ENCODE measurements at regions not wholly inside any gene's neighbourhood (a gene's known extent, or its start where the extent isn't known, plus 50 kb on each side); places are given as distances from the start of the nearest gene placed in this dataset.

GRCh38 chr12:92294676-92295440, 149.2 kb upstream of the BTG1 start:
- no peak for TF ChIP-seq TOX (CRISPR knock-in tag; IDR thresholded peaks at IDR 0.05; ENCODE audit: borderline replicate concordance)
- no peak for TF ChIP-seq ARNTL (CRISPR knock-in tag; IDR thresholded peaks at IDR 0.05; ENCODE audit: borderline replicate concordance, low read depth)
- TF ChIP-seq RARB (CRISPR knock-in tag; IDR thresholded peaks at IDR 0.05): no peak
- no peak for TF ChIP-seq TCF4 (CRISPR knock-in tag; IDR thresholded peaks at IDR 0.05; ENCODE audit: borderline replicate concordance)
- no peak for TF ChIP-seq ESRRG (CRISPR knock-in tag; IDR thresholded peaks at IDR 0.05)
- TF ChIP-seq SNAI2 (CRISPR knock-in tag; IDR thresholded peaks at IDR 0.05): no peak
- TF ChIP-seq BACH2 (CRISPR knock-in tag; IDR thresholded peaks at IDR 0.05; ENCODE audit: borderline replicate concordance): no peak
- no peak for TF ChIP-seq CSDC2 (CRISPR knock-in tag; IDR thresholded peaks at IDR 0.05)
- no peak for TF ChIP-seq ZNF70 (CRISPR knock-in tag; IDR thresholded peaks at IDR 0.05)
- TF ChIP-seq ZNF565 (CRISPR knock-in tag; conservative IDR thresholded peaks at IDR 0.05; ENCODE audit: low read depth): no peak
- TF ChIP-seq OSR1 (CRISPR knock-in tag; IDR thresholded peaks at IDR 0.05): no peak
- no peak for TF ChIP-seq PATZ1 (CRISPR knock-in tag; IDR thresholded peaks at IDR 0.05; ENCODE audit: borderline replicate concordance)

GRCh38 chr12:92292016-92292415, 146.4 kb upstream of the BTG1 start:
- ATAC-seq: no peak
- no peak for TF ChIP-seq OSR1 (CRISPR knock-in tag; IDR thresholded peaks at IDR 0.05)
- TF ChIP-seq BACH2 (CRISPR knock-in tag; IDR thresholded peaks at IDR 0.05; ENCODE audit: borderline replicate concordance): no peak
- TF ChIP-seq TSHZ2 (CRISPR knock-in tag; IDR thresholded peaks at IDR 0.05): no peak
- no peak for TF ChIP-seq ZC3H10 (CRISPR knock-in tag; IDR thresholded peaks at IDR 0.05)
- no peak for TF ChIP-seq ZFP3 (CRISPR knock-in tag; IDR thresholded peaks at IDR 0.05)
- TF ChIP-seq CREB5 (CRISPR knock-in tag; IDR thresholded peaks at IDR 0.05; ENCODE audit: low read depth): no peak
- no peak for TF ChIP-seq GLIS3 (CRISPR knock-in tag; IDR thresholded peaks at IDR 0.05)
- TF ChIP-seq ZNF565 (CRISPR knock-in tag; conservative IDR thresholded peaks at IDR 0.05; ENCODE audit: low read depth): no peak
- no peak for TF ChIP-seq ARNTL (CRISPR knock-in tag; IDR thresholded peaks at IDR 0.05; ENCODE audit: borderline replicate concordance, low read depth)
- TF ChIP-seq SNAI2 (CRISPR knock-in tag; IDR thresholded peaks at IDR 0.05): no peak
- TF ChIP-seq POU6F1 (CRISPR knock-in tag; IDR thresholded peaks at IDR 0.05; ENCODE audit: borderline replicate concordance, low read depth): no peak
- no peak for TF ChIP-seq RARB (CRISPR knock-in tag; IDR thresholded peaks at IDR 0.05)

More at GRCh38 chr12:92294676-92295440, 149.2 kb upstream of the BTG1 start:
- no peak for ATAC-seq

- no peak for ATAC-seq
- TF ChIP-seq OSR1 (CRISPR knock-in tag; IDR thresholded peaks at IDR 0.05) (no peak), SNAI2 (CRISPR knock-in tag; IDR thresholded peaks at IDR 0.05) (no peak), PPARA (CRISPR knock-in tag; IDR thresholded peaks at IDR 0.05; ENCODE audit: borderline replicate concordance) (no peak), ZNF565 (CRISPR knock-in tag; conservative IDR thresholded peaks at IDR 0.05; ENCODE audit: low read depth) (no peak), CREB5 (CRISPR knock-in tag; IDR thresholded peaks at IDR 0.05; ENCODE audit: low read depth) (no peak), BACH2 (CRISPR knock-in tag; IDR thresholded peaks at IDR 0.05; ENCODE audit: borderline replicate concordance) (no peak), TOX (CRISPR knock-in tag; IDR thresholded peaks at IDR 0.05; ENCODE audit: borderline replicate concordance) (no peak), ZC3H10 (CRISPR knock-in tag; IDR thresholded peaks at IDR 0.05) (no peak), ARNTL (CRISPR knock-in tag; IDR thresholded peaks at IDR 0.05; ENCODE audit: borderline replicate concordance, low read depth) (no peak), POU6F1 (CRISPR knock-in tag; IDR thresholded peaks at IDR 0.05; ENCODE audit: borderline replicate concordance, low read depth) (no peak), GLIS3 (CRISPR knock-in tag; IDR thresholded peaks at IDR 0.05) (no peak), ZNF70 (CRISPR knock-in tag; IDR thresholded peaks at IDR 0.05) (no peak), ZNF8 (CRISPR knock-in tag; IDR thresholded peaks at IDR 0.05) (no peak), ZFP30 (CRISPR knock-in tag; IDR thresholded peaks at IDR 0.05) (no peak), ZFP3 (CRISPR knock-in tag; IDR thresholded peaks at IDR 0.05) (no peak), TCF4 (CRISPR knock-in tag; IDR thresholded peaks at IDR 0.05; ENCODE audit: borderline replicate concordance) (no peak), PATZ1 (CRISPR knock-in tag; IDR thresholded peaks at IDR 0.05; ENCODE audit: borderline replicate concordance) (no peak)
These were observed 145.2 kb upstream of the BTG1 start for GRCh38 chr12:92290886-92291285.

Measured in SK-N-SH treated with all-trans-retinoic acid at 6 μM for 48 hours (cell line).